ENCODE measurements at regions not wholly inside any gene's neighbourhood (a gene's known extent, or its start where the extent isn't known, plus 50 kb on each side); places are given as distances from the start of the nearest gene placed in this dataset.

DNA sequence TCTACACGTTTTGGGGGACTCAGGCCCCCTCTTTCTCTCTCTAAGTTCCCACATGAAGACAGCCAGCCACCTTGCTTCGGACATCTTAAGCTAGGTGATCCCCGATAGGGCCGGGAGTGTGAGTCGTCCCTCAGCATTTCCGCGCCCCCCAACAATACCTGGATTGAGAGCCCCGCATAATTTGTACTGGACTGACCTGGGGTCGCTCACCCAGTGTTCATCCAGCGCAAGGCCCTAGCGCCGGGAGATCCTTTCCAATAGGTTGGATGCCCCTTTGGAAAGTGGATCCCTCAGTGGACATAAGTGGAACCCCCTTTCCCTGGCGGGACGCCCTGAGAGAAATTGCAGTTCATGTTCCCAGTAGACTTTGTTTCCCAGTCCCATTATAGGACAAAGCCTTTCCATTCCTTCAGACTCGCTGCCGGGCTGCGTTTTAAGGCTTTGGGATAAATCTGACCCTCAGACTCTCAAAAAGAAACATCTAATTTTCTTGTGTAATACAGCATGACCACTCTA lies 77.8 kb upstream of the KCNH7 start:
- TF ChIP-seq POLR2A (IDR thresholded peaks at IDR 0.05) (no peak), EP300 (IDR thresholded peaks at IDR 0.05) (no peak), POLR2AphosphoS5 (IDR thresholded peaks at IDR 0.05) (no peak)
- TF ChIP-seq, protein P1, sequence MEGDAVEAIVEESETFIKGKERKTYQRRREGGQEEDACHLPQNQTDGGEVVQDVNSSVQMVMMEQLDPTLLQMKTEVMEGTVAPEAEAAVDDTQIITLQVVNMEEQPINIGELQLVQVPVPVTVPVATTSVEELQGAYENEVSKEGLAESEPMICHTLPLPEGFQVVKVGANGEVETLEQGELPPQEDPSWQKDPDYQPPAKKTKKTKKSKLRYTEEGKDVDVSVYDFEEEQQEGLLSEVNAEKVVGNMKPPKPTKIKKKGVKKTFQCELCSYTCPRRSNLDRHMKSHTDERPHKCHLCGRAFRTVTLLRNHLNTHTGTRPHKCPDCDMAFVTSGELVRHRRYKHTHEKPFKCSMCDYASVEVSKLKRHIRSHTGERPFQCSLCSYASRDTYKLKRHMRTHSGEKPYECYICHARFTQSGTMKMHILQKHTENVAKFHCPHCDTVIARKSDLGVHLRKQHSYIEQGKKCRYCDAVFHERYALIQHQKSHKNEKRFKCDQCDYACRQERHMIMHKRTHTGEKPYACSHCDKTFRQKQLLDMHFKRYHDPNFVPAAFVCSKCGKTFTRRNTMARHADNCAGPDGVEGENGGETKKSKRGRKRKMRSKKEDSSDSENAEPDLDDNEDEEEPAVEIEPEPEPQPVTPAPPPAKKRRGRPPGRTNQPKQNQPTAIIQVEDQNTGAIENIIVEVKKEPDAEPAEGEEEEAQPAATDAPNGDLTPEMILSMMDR (IDR thresholded peaks at IDR 0.05) = no peak
- Histone ChIP-seq H3K4me1 (no peaks in the 10 kb centered on the region), H3K27ac (no peak overlapping the region), H3K27me3 (no peaks in the 10 kb centered on the region), H3K36me3 (no peaks in the 10 kb centered on the region), H3K9me3 (no peaks in the 10 kb centered on the region), H3K4me3 (no peak overlapping the region)
- DNase-seq (no peak), ATAC-seq (ENCODE audit: low FRiP score in 2 of 2) (no peak)
- 92 to 94% methylated on average over 15 to 17 of the region's 17 CpGs for WGBS, 2 donors

DNA sequence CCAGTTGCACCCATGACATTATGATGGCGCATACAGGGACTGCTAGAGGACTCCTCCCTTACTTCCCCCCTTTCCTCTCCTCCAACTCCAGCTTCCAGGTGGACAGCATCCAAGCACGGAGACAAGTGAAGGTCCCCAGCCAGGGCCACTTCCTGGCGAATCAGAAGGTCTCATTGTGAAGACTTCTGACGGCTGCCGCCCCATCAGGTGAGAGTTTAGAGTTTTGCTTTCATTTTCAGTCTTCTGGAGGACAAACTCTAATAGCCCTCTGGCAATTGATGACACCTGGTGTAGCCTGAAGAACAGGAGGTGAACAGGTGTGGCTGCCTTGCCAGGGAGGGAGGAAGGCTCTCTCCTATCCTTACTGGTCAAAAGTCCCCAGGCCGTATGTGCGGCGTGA lies 77.3 kb upstream of the KCNH7 start:
- H3K27me3 ChIP-seq = no peaks in the 10 kb centered on the region
- TF ChIP-seq POLR2AphosphoS5 (IDR thresholded peaks at IDR 0.05) = no peak
- no peak for TF ChIP-seq POLR2A (IDR thresholded peaks at IDR 0.05)
- TF ChIP-seq, protein P1 (IDR thresholded peaks at IDR 0.05) = no peak
- TF ChIP-seq EP300 (IDR thresholded peaks at IDR 0.05) = no peak
- H3K36me3 ChIP-seq = no peaks in the 10 kb centered on the region
- DNase-seq (no peak), ATAC-seq (ENCODE audit: low FRiP score in 2 of 2) (no peak)
- no peaks in the 10 kb centered on the region for H3K4me1 ChIP-seq
- H3K4me3 ChIP-seq = no peak overlapping the region
- 88 to 90% methylated on average over 8 of the region's 8 CpGs for WGBS, 2 donors
- no peak overlapping the region for H3K27ac ChIP-seq
- no peaks in the 10 kb centered on the region for H3K9me3 ChIP-seq

DNA sequence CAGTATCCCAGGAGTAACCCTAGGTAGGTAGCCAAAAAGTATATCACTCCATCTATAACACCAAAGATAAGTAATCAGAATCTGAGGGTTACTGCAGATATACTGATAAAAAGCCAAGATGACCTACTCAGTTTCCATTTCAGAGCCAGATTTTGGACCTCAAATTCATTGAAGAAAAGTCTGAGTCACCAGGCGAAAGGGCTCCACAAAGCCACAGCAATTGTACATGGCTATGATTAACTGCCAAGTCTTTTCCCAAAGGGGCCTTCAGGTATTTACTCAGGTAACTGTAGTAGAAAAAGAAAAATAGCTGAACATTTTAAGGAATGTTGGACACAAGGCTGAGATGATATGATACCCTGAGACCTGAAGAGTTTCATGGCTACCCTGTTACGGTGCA lies 75.6 kb upstream of the KCNH7 start:
- Histone ChIP-seq H3K4me1 (no peaks in the 10 kb centered on the region), H3K9me3 (no peaks in the 10 kb centered on the region), H3K36me3 (no peaks in the 10 kb centered on the region), H3K27me3 (no peaks in the 10 kb centered on the region), H3K4me3 (no peak overlapping the region), H3K27ac (no peak overlapping the region)
- TF ChIP-seq POLR2A (IDR thresholded peaks at IDR 0.05) = no peak
- TF ChIP-seq POLR2AphosphoS5 (IDR thresholded peaks at IDR 0.05) = no peak
- TF ChIP-seq, protein P1 (IDR thresholded peaks at IDR 0.05) = no peak
- ATAC-seq (ENCODE audit: low FRiP score in 2 of 2) (no peak), DNase-seq (no peak)
- WGBS, 2 donors = 94 to 95% methylated on average over 2 of the region's 2 CpGs

DNA sequence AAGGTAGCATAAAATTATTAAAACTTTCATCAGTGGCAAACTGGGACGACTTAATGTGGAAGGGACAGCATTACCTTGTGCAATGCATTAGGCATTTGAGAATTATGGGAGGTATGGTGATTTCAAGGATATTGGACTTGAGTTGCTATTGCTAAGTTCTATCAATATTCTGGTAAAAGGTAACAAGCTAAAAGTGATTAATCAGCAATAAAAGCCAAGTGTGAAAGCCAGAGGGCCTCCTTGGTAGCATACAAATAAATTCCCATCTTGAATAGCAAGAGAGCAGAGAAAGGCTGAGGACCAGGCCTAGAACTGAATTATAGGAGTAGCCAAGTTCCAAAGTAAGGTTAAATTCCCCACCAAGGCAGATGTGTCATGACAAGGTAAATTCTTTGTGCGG lies 74.2 kb upstream of the KCNH7 start:
- no peaks in the 10 kb centered on the region for H3K9me3 ChIP-seq
- no peak overlapping the region for H3K4me3 ChIP-seq
- no peak overlapping the region for H3K27ac ChIP-seq
- H3K4me1 ChIP-seq = no peaks in the 10 kb centered on the region
- 89 to 95% methylated on average over 2 of the region's 2 CpGs for WGBS, 2 donors
- ATAC-seq (ENCODE audit: low FRiP score in 2 of 2) (no peak), DNase-seq (no peak)
- TF ChIP-seq POLR2AphosphoS5 (IDR thresholded peaks at IDR 0.05) = no peak
- no peak for TF ChIP-seq EP300 (IDR thresholded peaks at IDR 0.05)
- TF ChIP-seq POLR2A (IDR thresholded peaks at IDR 0.05) = no peak
- TF ChIP-seq, protein P1 (IDR thresholded peaks at IDR 0.05) = no peak
- no peaks in the 10 kb centered on the region for H3K36me3 ChIP-seq
- H3K27me3 ChIP-seq = no peaks in the 10 kb centered on the region

DNA sequence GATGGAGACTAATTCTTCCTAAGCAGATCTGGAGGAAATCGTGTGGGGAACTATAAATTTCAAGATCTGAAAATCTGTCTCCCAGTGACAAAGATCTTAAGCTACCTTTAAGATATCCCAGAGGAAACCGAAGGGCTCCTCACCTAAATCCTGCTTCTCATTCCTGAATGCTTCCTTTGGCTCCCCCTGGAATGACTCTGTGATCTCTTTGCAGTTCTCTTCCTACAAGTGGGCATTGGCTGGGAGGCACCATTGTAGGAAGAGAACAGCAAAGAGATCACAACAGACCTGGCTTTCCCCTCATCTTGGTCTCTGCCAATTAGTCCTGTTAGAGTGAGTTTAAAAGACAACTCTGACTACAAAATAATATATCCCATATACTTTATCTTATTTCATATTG lies 70.0 kb upstream of the KCNH7 start:
- Histone ChIP-seq H3K9me3 (no peaks in the 10 kb centered on the region), H3K27ac (no peak overlapping the region), H3K4me1 (no peaks in the 10 kb centered on the region), H3K36me3 (no peaks in the 10 kb centered on the region), H3K4me3 (no peak overlapping the region), H3K27me3 (no peaks in the 10 kb centered on the region)
- TF ChIP-seq EP300 (IDR thresholded peaks at IDR 0.05) (no peak), POLR2A (IDR thresholded peaks at IDR 0.05) (no peak), POLR2AphosphoS5 (IDR thresholded peaks at IDR 0.05) (no peak)
- TF ChIP-seq, protein P1 (IDR thresholded peaks at IDR 0.05) = no peak
- DNase-seq (no peak), ATAC-seq (ENCODE audit: low FRiP score in 2 of 2) (no peak)
- 61 to 62% methylated on average over 2 of the region's 2 CpGs for WGBS, 2 donors
